ENCODE measurements at regions not wholly inside any gene's neighbourhood (a gene's known extent, or its start where the extent isn't known, plus 50 kb on each side); places are given as distances from the start of the nearest gene placed in this dataset.

- DNase-seq (ENCODE audit: low spot score) = no peak
These were observed 107.1 kb upstream of the STK17B start for GRCh38 chr2:196278491-196278911.

- DNase-seq (ENCODE audit: low spot score) = no peak
These were observed 108.2 kb upstream of the STK17B start for GRCh38 chr2:196279541-196279940.

- no peak for DNase-seq (ENCODE audit: low spot score)
These were observed 112.9 kb upstream of the STK17B start for GRCh38 chr2:196284144-196284844.

GRCh38 chr2:196284866-196285557, 113.6 kb upstream of the STK17B start:
- no peak for DNase-seq (ENCODE audit: low spot score)

GRCh38 chr2:196286821-196287220, 115.4 kb upstream of the STK17B start:
- no peak for DNase-seq (ENCODE audit: low spot score)

- no peak for DNase-seq (ENCODE audit: low spot score)
These were observed 116.1 kb upstream of the STK17B start for GRCh38 chr2:196287523-196287922.

GRCh38 chr2:196288006-196288538, 116.7 kb upstream of the STK17B start:
- no peak for DNase-seq (ENCODE audit: low spot score)

GRCh38 chr2:196289000-196289399, 117.6 kb upstream of the STK17B start:
- no peak for DNase-seq (ENCODE audit: low spot score)

GRCh38 chr2:196290136-196290535, 118.8 kb upstream of the STK17B start:
- DNase-seq (ENCODE audit: low spot score) = no peak

GRCh38 chr2:196290569-196290968, 119.2 kb upstream of the STK17B start:
- DNase-seq (ENCODE audit: low spot score) = no peak

GRCh38 chr2:196291426-196291825, 120.0 kb upstream of the STK17B start:
- DNase-seq (ENCODE audit: low spot score) = no peak

- peak; percentile 53 for DNase-seq (ENCODE audit: low spot score)
These were observed 120.8 kb upstream of the STK17B start for GRCh38 chr2:196291873-196292800.

- DNase-seq (ENCODE audit: low spot score) = no peak
These were observed 122.6 kb upstream of the STK17B start for GRCh38 chr2:196293751-196294515.

GRCh38 chr2:196294516-196294909, 123.1 kb upstream of the STK17B start:
- DNase-seq (ENCODE audit: low spot score) = no peak

- DNase-seq (ENCODE audit: low spot score) = no peak
These were observed 123.6 kb upstream of the STK17B start for GRCh38 chr2:196295005-196295404.

GRCh38 chr2:196298106-196298723, 126.8 kb upstream of the STK17B start:
- peak; percentile 39 for DNase-seq (ENCODE audit: low spot score)

- no peak for DNase-seq (ENCODE audit: low spot score)
These were observed 136.5 kb upstream of the STK17B start for GRCh38 chr2:196307775-196308305.

GRCh38 chr2:196309691-196310090, 138.3 kb upstream of the STK17B start:
- DNase-seq (ENCODE audit: low spot score) = no peak

- DNase-seq (ENCODE audit: low spot score) = no peak
These were observed 142.8 kb upstream of the STK17B start for GRCh38 chr2:196314157-196314556.

GRCh38 chr2:196314780-196315179, 143.4 kb upstream of the STK17B start:
- DNase-seq (ENCODE audit: low spot score) = no peak

Data from cerebellar cortex (tissue), 1 donor.